IMR-90 (cell line): ENCODE measurements at regions not wholly inside any gene's neighbourhood (a gene's known extent, or its start where the extent isn't known, plus 50 kb on each side); places are given as distances from the start of the nearest gene placed in this dataset.

Experiments used
- ATAC-seq: fragments of 200-7000 bp; cut with Tn5 transposase; 2 replicates; pipeline ENCODE4 v1.9.1; 2020; ENCODE audit warnings: low read depth, mild to moderate bottlenecking, moderate library complexity
- BruUV-seq: library from RNA; stranded (reverse); fragments of 400-500 nt; replicated peaks from 2 replicates; lab custom pipeline; 2021; lab: Mats Ljungman, UMichigan
- CTCF ChIA-PET: fragments of 300-600 bp; formaldehyde crosslinking; extraction: SDS; loops from one replicate; lab custom pipeline; 2021; ENCODE audit warnings: antibody characterized with exemption; lab: Yijun Ruan, JAX
- POLR2A ChIA-PET: fragments of 300-600 bp; sonication (Branson Sonifier 250); formaldehyde crosslinking; loops from one replicate; lab custom pipeline; 2022; ENCODE audit warnings: antibody characterized with exemption; ENCODE audit not compliant: unreplicated experiment; lab: Charles Lee
- DNase-seq: peaks from one replicate; pipeline ENCODE4 v3.0.0; 2013
- H2AFZ ChIP-seq: replicated peaks from 2 replicates; pipeline ENCODE3; 2013; ENCODE audit warnings: low read length, mild to moderate bottlenecking; ENCODE audit not compliant: poor library complexity
- H2AK5ac ChIP-seq: 2 replicates; pipeline ENCODE4 v1.6.1; 2013; ENCODE audit warnings: low read depth, low read length, inconsistent platforms
- H2AK9ac ChIP-seq: replicated peaks from 2 replicates; pipeline ENCODE3; 2013; ENCODE audit warnings: mild to moderate bottlenecking, low read depth, low read length, moderate library complexity; ENCODE audit not compliant: poor library complexity
- H2BK120ac ChIP-seq: 2 replicates; pipeline ENCODE4 v1.6.1; 2013; ENCODE audit warnings: low read depth, low read length, inconsistent platforms
- H2BK15ac ChIP-seq: 3 replicates; pipeline ENCODE4 v1.6.1; 2013; ENCODE audit warnings: low read depth, low read length, inconsistent platforms
- H2BK20ac ChIP-seq: 2 replicates; pipeline ENCODE4 v1.6.1; 2013; ENCODE audit warnings: low read depth, mild to moderate bottlenecking, inconsistent platforms, low read length, moderate library complexity
- H2BK5ac ChIP-seq: 2 replicates; pipeline ENCODE4 v1.6.1; 2013; ENCODE audit warnings: mild to moderate bottlenecking, low read depth, low read length, inconsistent platforms; ENCODE audit not compliant: poor library complexity, severe bottlenecking
- H3K14ac ChIP-seq: replicated peaks from 2 replicates; pipeline ENCODE4 v1.6.1; 2013; ENCODE audit warnings: low read depth, low read length, inconsistent platforms
- H3K18ac ChIP-seq: 2 replicates; pipeline ENCODE4 v1.6.1; 2013; ENCODE audit warnings: low read depth, low read length, control low read depth
- H3K23ac ChIP-seq: 2 replicates; pipeline ENCODE4 v1.6.1; 2013; ENCODE audit warnings: low read depth, low read length, inconsistent platforms
- H3K27ac ChIP-seq: 2 replicates; pipeline ENCODE4 v1.5.1; 2013; ENCODE audit warnings: mild to moderate bottlenecking, control low read depth, low read length; ENCODE audit not compliant: insufficient read depth
- H3K27me3 ChIP-seq: 2 replicates; pipeline ENCODE4 v1.6.1; 2013; ENCODE audit warnings: low read length; ENCODE audit not compliant: control insufficient read depth, insufficient read depth
- H3K36me3 ChIP-seq: 2 replicates; pipeline ENCODE4 v1.6.1; 2013; ENCODE audit warnings: low read length, mixed read lengths; ENCODE audit not compliant: control insufficient read depth, insufficient read depth
- H3K4ac ChIP-seq: 2 replicates; pipeline ENCODE4 v1.6.1; 2013; ENCODE audit warnings: low read depth, low read length, inconsistent platforms
- H3K4me1 ChIP-seq: 2 replicates; pipeline ENCODE4 v1.6.1; 2013; ENCODE audit warnings: low read length, mixed read lengths; ENCODE audit not compliant: control insufficient read depth, insufficient read depth
- H3K4me2 ChIP-seq: 2 replicates; pipeline ENCODE4 v1.6.1; 2013; ENCODE audit warnings: low read depth, mild to moderate bottlenecking, control low read depth, low read length, moderate library complexity
- H3K4me3 ChIP-seq: 2 replicates; pipeline ENCODE4 v1.5.1; 2013; ENCODE audit warnings: low read depth, mild to moderate bottlenecking, control low read depth, low read length, moderate library complexity; ENCODE audit not compliant: insufficient read depth
- H3K56ac ChIP-seq: 2 replicates; pipeline ENCODE4 v1.6.1; 2013; ENCODE audit warnings: low read length, inconsistent platforms; ENCODE audit not compliant: insufficient read depth; ENCODE audit errors: extremely low read depth
- H3K79me1 ChIP-seq, 2 experiments: 2 replicates each; pipeline ENCODE4 v1.6.1; 2013; ENCODE audit warnings: low read length in 2 of 2, inconsistent platforms in 1 of 2, low read depth in 1 of 2
- H3K9ac ChIP-seq: 2 replicates; pipeline ENCODE4 v1.6.1; 2013; ENCODE audit warnings: low read depth, low read length, control low read depth
- H3K9me1 ChIP-seq: 2 replicates; pipeline ENCODE4 v1.6.1; 2013; ENCODE audit warnings: low read length, inconsistent platforms; ENCODE audit not compliant: insufficient read depth
- H3K9me3 ChIP-seq: 2 replicates; pipeline ENCODE4 v1.6.1; 2013; ENCODE audit warnings: low read length; ENCODE audit not compliant: control insufficient read depth, insufficient read depth
- H4K20me1 ChIP-seq: 2 replicates; pipeline ENCODE4 v1.6.1; 2013; ENCODE audit warnings: low read length, inconsistent platforms; ENCODE audit not compliant: insufficient read depth
- H4K5ac ChIP-seq: 2 replicates; pipeline ENCODE4 v1.6.1; 2013; ENCODE audit warnings: mild to moderate bottlenecking, low read depth, low read length, control low read depth
- H4K8ac ChIP-seq, 2 experiments: 2 replicates each; pipeline ENCODE4 v1.6.1; 2013; ENCODE audit warnings: low read depth in 2 of 2, low read length in 2 of 2, control low read depth in 1 of 2, inconsistent platforms in 1 of 2
- H4K91ac ChIP-seq: 2 replicates; pipeline ENCODE4 v1.6.1; 2013; ENCODE audit warnings: low read depth, low read length, inconsistent platforms; ENCODE audit not compliant: insufficient read depth
- BHLHE40 ChIP-seq: fragments of 150-350 bp; IDR thresholded peaks from 2 replicates; pipeline ENCODE4 v1.6.1; 2016; ENCODE audit warnings: mild to moderate bottlenecking, low read depth, low read length
- CEBPB ChIP-seq: IDR thresholded peaks from 2 replicates; pipeline ENCODE4 v1.6.1; 2012; ENCODE audit warnings: low read depth, low read length, improper control_type of control experiment
- CHD1 ChIP-seq: IDR thresholded peaks from 2 replicates; pipeline ENCODE4 v1.6.1; 2012; ENCODE audit warnings: low read depth, low read length, improper control_type of control experiment
- CTCF ChIP-seq: conservative IDR thresholded peaks from 2 replicates; pipeline ENCODE4 v1.5.1; 2012; ENCODE audit warnings: mild to moderate bottlenecking, low read depth, low read length, improper control_type of control experiment
- FOS ChIP-seq: fragments of 150-350 bp; IDR thresholded peaks from 2 replicates; pipeline ENCODE4 v1.6.1; 2016; ENCODE audit warnings: low read depth, low read length
- MAFK ChIP-seq: IDR thresholded peaks from 2 replicates; pipeline ENCODE4 v1.6.1; 2012; ENCODE audit warnings: low read depth, low read length, improper control_type of control experiment
- MAZ ChIP-seq: IDR thresholded peaks from 2 replicates; pipeline ENCODE4 v1.6.1; 2012; ENCODE audit warnings: low read depth, mild to moderate bottlenecking, low read length, improper control_type of control experiment, moderate library complexity, borderline replicate concordance
- MXI1 ChIP-seq: IDR thresholded peaks from 2 replicates; pipeline ENCODE4 v1.6.1; 2012; ENCODE audit warnings: low read depth, mild to moderate bottlenecking, low read length, moderate library complexity, borderline replicate concordance
- NFE2L2 ChIP-seq: fragments of 150-350 bp; IDR thresholded peaks from 2 replicates; pipeline ENCODE4 v1.6.1; 2016; ENCODE audit warnings: low read depth, mild to moderate bottlenecking, low read length
- POLR2A ChIP-seq: IDR thresholded peaks from 2 replicates; pipeline ENCODE4 v1.6.1; 2012; ENCODE audit warnings: mild to moderate bottlenecking, low read depth, low read length
- RAD21 ChIP-seq: IDR thresholded peaks from 2 replicates; pipeline ENCODE4 v1.6.1; 2012; ENCODE audit warnings: low read length, improper control_type of control experiment
- RCOR1 ChIP-seq: IDR thresholded peaks from 2 replicates; pipeline ENCODE4 v1.6.1; 2012; ENCODE audit warnings: mild to moderate bottlenecking, low read length, improper control_type of control experiment; ENCODE audit not compliant: insufficient replicate concordance
- RFX5 ChIP-seq: IDR thresholded peaks from 2 replicates; pipeline ENCODE4 v1.8.0; 2012; ENCODE audit warnings: low read depth, mild to moderate bottlenecking, low read length, moderate library complexity
- SMC3 ChIP-seq: fragments of 150-350 bp; IDR thresholded peaks from 2 replicates; pipeline ENCODE4 v1.6.1; 2016; ENCODE audit warnings: low read depth, mild to moderate bottlenecking, antibody characterized with exemption, low read length, moderate library complexity
- WGBS, 2 experiments: methylation state at CpG; one replicate each; pipeline versions ENCODE4 v1.1.5 to v1.1.7; 2013; ENCODE audit warnings: missing lambda C conversion rate in 2 of 2; ENCODE audit not compliant: insufficient read length in 1 of 2; ENCODE audit errors: extremely low coverage in 2 of 2; 5-methylcytosine and 5-hydroxymethylcytosine counted together
- dilution Hi-C: fragments of 300-500 bp; cut with HindIII; formaldehyde crosslinking; loops from one replicate; pipeline ENCODE4 v1.14.3; 2018; ENCODE audit warnings: low sequenced_read_pairs; ENCODE audit not compliant: unreplicated experiment
- in situ Hi-C: fragments of 300-500 bp; cut with MboI; formaldehyde crosslinking; loops from 3 replicates; pipeline ENCODE4 v1.14.3; 2019; ENCODE audit warnings: low sequenced_read_pairs, inconsistent platforms, mixed read lengths
- intact Hi-C: fragments of 100-400 bp; cut with micrococcal nuclease; formaldehyde crosslinking; loops from 2 replicates; pipeline ENCODE4 v1.10.0; 2022
- TF ChIP-seq, protein P1 (sequence below): fragments of 150-350 bp; IDR thresholded peaks from 2 replicates; pipeline ENCODE4 v1.6.1; 2016; ENCODE audit warnings: low read depth, mild to moderate bottlenecking, low read length, moderate library complexity, borderline replicate concordance
- TF ChIP-seq, protein P2 (sequence below): fragments of 150-350 bp; IDR thresholded peaks from 2 replicates; pipeline ENCODE4 v1.6.1; 2017; ENCODE audit warnings: mild to moderate bottlenecking, antibody characterized with exemption, low read length, low read depth

- Histone ChIP-seq H2BK20ac (no peak overlapping the region), H3K4me2 (no peak overlapping the region), H2AFZ (no peak overlapping the region), H3K56ac (no peak overlapping the region), H2BK5ac (no peak overlapping the region), H3K14ac (no peak overlapping the region), H4K5ac (no peak overlapping the region), H4K8ac (no peak overlapping the region), H3K9me3 (peaks cover 3% of the 10 kb centered on the region; the same call in 1 of the 2 replicates), H3K18ac (no peak overlapping the region), H2BK15ac (no peak overlapping the region), H2AK5ac (no peak overlapping the region), H3K27ac (no peak overlapping the region), H3K4me3 (no peak overlapping the region), H3K4me1 (no peaks in the 10 kb centered on the region), H4K20me1 (no peaks in the 10 kb centered on the region), H3K27me3 (no peaks in the 10 kb centered on the region), H3K9me1 (no peaks in the 10 kb centered on the region), H3K9ac (no peak overlapping the region), H3K36me3 (no peaks in the 10 kb centered on the region), H2AK9ac (no peak overlapping the region), H3K23ac (no peak overlapping the region), H3K4ac (no peak overlapping the region), H3K79me1 (no peaks in the 10 kb centered on the region), H4K91ac (no peak overlapping the region), H2BK120ac (no peak overlapping the region)
- DNase-seq (no peak), ATAC-seq (no peak)
- intact Hi-C loops: no loop called here
- ChIA-PET POLR2A (no interaction called here), CTCF (no interaction called here)
- in situ Hi-C loops: no loop called here
- dilution Hi-C loops: no loop called here
- 42% methylated on average over 3 of the region's 3 CpGs; no CpG with 5 or more reads in 1 of the 2 experiments for WGBS, 2 experiments
- TF ChIP-seq FOS (no peak), CHD1 (no peak), MAFK (no peak), BHLHE40 (no peak), RFX5 (no peak), MXI1 (no peak), MAZ (no peak), POLR2A (no peak), NFE2L2 (no peak), SMC3 (no peak), CEBPB (no peak), CTCF (no peak), RCOR1 (no peak), RAD21 (no peak)
- TF ChIP-seq, protein P1, sequence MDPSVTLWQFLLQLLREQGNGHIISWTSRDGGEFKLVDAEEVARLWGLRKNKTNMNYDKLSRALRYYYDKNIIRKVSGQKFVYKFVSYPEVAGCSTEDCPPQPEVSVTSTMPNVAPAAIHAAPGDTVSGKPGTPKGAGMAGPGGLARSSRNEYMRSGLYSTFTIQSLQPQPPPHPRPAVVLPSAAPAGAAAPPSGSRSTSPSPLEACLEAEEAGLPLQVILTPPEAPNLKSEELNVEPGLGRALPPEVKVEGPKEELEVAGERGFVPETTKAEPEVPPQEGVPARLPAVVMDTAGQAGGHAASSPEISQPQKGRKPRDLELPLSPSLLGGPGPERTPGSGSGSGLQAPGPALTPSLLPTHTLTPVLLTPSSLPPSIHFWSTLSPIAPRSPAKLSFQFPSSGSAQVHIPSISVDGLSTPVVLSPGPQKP: no peak
- TF ChIP-seq, protein P2, sequence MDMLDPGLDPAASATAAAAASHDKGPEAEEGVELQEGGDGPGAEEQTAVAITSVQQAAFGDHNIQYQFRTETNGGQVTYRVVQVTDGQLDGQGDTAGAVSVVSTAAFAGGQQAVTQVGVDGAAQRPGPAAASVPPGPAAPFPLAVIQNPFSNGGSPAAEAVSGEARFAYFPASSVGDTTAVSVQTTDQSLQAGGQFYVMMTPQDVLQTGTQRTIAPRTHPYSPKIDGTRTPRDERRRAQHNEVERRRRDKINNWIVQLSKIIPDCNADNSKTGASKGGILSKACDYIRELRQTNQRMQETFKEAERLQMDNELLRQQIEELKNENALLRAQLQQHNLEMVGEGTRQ: no peak
- no TSS peak for BruUV-seq
Measured at GRCh38 chr5:75948438-75948837, 134.7 kb upstream of the SV2C start.
